ENCODE measurements at regions not wholly inside any gene's neighbourhood (a gene's known extent, or its start where the extent isn't known, plus 50 kb on each side); places are given as distances from the start of the nearest gene placed in this dataset.

- intact Hi-C loops (cut with DNase I): loop anchor here (10.0 kb wide), 1 partner anchor 1491 kb away; no protein-coding TSS in a partner anchor
- no peak for DNase-seq
Measured at GRCh38 chr3:5304188-5304587, 116.7 kb downstream of the EDEM1 start.

- peak in 8 of 10 donors; percentile 31 to 91 (median 53) for DNase-seq
- intact Hi-C loops (cut with DNase I): loop anchor here (10.0 kb wide), 1 partner anchor 1490 kb away; no protein-coding TSS in a partner anchor
Measured at GRCh38 chr3:5304789-5305683, 117.5 kb downstream of the EDEM1 start.

- intact Hi-C loops (cut with DNase I): loop anchor here (10.0 kb wide), 1 partner anchor 1489 kb away; no protein-coding TSS in a partner anchor
- no peak for DNase-seq
Measured at GRCh38 chr3:5305684-5305989, 118.1 kb downstream of the EDEM1 start.

- DNase-seq: no peak
- intact Hi-C loops (cut with DNase I): loop anchor here (10.0 kb wide), 1 partner anchor 1486 kb away; no protein-coding TSS in a partner anchor
Measured at GRCh38 chr3:5309171-5309570, 121.7 kb downstream of the EDEM1 start.

GRCh38 chr3:5309602-5310001, 122.1 kb downstream of the EDEM1 start:
- intact Hi-C loops (cut with DNase I): loop anchor here (10.0 kb wide), 1 partner anchor 1485 kb away; no protein-coding TSS in a partner anchor
- DNase-seq: no peak

GRCh38 chr3:5310509-5310908, 123.0 kb downstream of the EDEM1 start:
- no peak for DNase-seq
- intact Hi-C loops (cut with DNase I): no loop called here

- DNase-seq: no peak
- intact Hi-C loops (cut with DNase I): no loop called here
Measured at GRCh38 chr3:5312290-5312689, 124.8 kb downstream of the EDEM1 start.

GRCh38 chr3:5314897-5315296, 127.4 kb downstream of the EDEM1 start:
- intact Hi-C loops (cut with DNase I): no loop called here

GRCh38 chr3:5317557-5317956, 130.1 kb downstream of the EDEM1 start:
- no peak for DNase-seq
- intact Hi-C loops (cut with DNase I): no loop called here

More at GRCh38 chr3:5314897-5315296, 127.4 kb downstream of the EDEM1 start:
- no peak for DNase-seq

GRCh38 chr3:5319454-5319853, 131.9 kb downstream of the EDEM1 start:
- no peak for DNase-seq
- intact Hi-C loops (cut with DNase I): no loop called here

- DNase-seq: no peak
- intact Hi-C loops (cut with DNase I): no loop called here
Measured at GRCh38 chr3:5321666-5322340, 134.3 kb downstream of the EDEM1 start.

GRCh38 chr3:5324780-5325179, 137.3 kb downstream of the EDEM1 start:
- no peak for DNase-seq
- intact Hi-C loops (cut with DNase I): no loop called here

GRCh38 chr3:5330152-5330810, 142.8 kb downstream of the EDEM1 start:
- intact Hi-C loops (cut with DNase I): no loop called here
- DNase-seq: no peak

GRCh38 chr3:5331567-5332269, 144.2 kb downstream of the EDEM1 start:
- no peak for DNase-seq
- intact Hi-C loops (cut with DNase I): no loop called here

GRCh38 chr3:5332270-5332956, 144.9 kb downstream of the EDEM1 start:
- no peak for DNase-seq
- intact Hi-C loops (cut with DNase I): no loop called here

- peak in 1 of 10 donors; percentile 71 for DNase-seq
- intact Hi-C loops (cut with DNase I): no loop called here
Measured at GRCh38 chr3:5339967-5340535, 152.5 kb downstream of the EDEM1 start.

- no peak for DNase-seq
- intact Hi-C loops (cut with DNase I): no loop called here
Measured at GRCh38 chr3:5341610-5342009, 154.1 kb downstream of the EDEM1 start.

GRCh38 chr3:5343459-5343858, 156.0 kb downstream of the EDEM1 start:
- intact Hi-C loops (cut with DNase I): no loop called here
- no peak for DNase-seq

GRCh38 chr3:5344707-5345106, 157.2 kb downstream of the EDEM1 start:
- intact Hi-C loops (cut with DNase I): no loop called here

GRCh38 chr3:5347486-5347885, 160.0 kb downstream of the EDEM1 start:
- intact Hi-C loops (cut with DNase I): no loop called here
- no peak for DNase-seq

More at GRCh38 chr3:5344707-5345106, 157.2 kb downstream of the EDEM1 start:
- DNase-seq: no peak

Data from posterior cingulate gyrus (tissue), 11 donors.